HCT116 (cell line): ENCODE measurements at regions not wholly inside any gene's neighbourhood (a gene's known extent, or its start where the extent isn't known, plus 50 kb on each side); places are given as distances from the start of the nearest gene placed in this dataset.

Experiments used
- ATAC-seq: fragments of 200-7000 bp; cut with Tn5 transposase; 2 replicates; pipeline ENCODE4 v1.9.1; 2020; ENCODE audit warnings: mild to moderate bottlenecking, moderate library complexity
- BruUV-seq: library from RNA; stranded (reverse); fragments of 400-500 nt; replicated peaks from 2 replicates; lab custom pipeline; 2021; lab: Mats Ljungman, UMichigan
- CTCF ChIA-PET: fragments of 300-600 bp; sonication (Branson Sonifier 250); formaldehyde crosslinking; loops from one replicate; lab custom pipeline; 2021; ENCODE audit warnings: antibody characterized with exemption; lab: Charles Lee
- POLR2A ChIA-PET: fragments of 300-600, 350-600 bp; sonication (Branson Sonifier 250); formaldehyde crosslinking; loops from one replicate; lab custom pipeline; 2021; ENCODE audit warnings: antibody characterized with exemption; lab: Charles Lee
- RAD21 ChIA-PET, 2 experiments: fragments of 300-600 bp; sonication (Branson Sonifier 250); formaldehyde crosslinking; loops; one replicate each; lab custom pipeline; 2023; ENCODE audit warnings: low total read pairs in 2 of 2; ENCODE audit not compliant: uncharacterized antibody in 2 of 2, unreplicated experiment in 2 of 2, low non-redundant PET in 1 of 2; lab: Charles Lee
- DNase-seq: peaks from one replicate; pipeline ENCODE4 v3.0.0-alpha.2; 2010; ENCODE audit warnings: low read depth, low spot score
- H2AFZ ChIP-seq: fragments of 200-600 bp; shearing (Covaris generic), sonication (generic); 2 replicates; pipeline ENCODE4 v1.6.1; 2017; ENCODE audit warnings: low read depth, mixed run types, mixed read lengths, antibody characterized with exemption, low read length; ENCODE audit not compliant: poor library complexity, severe bottlenecking
- H3K27ac ChIP-seq: 2 replicates; pipeline ENCODE4 v1.5.1; 2012; ENCODE audit warnings: low read depth, low read length
- H3K27me3 ChIP-seq: fragments of 200-600 bp; sonication (generic); 2 replicates; pipeline ENCODE4 v1.6.1; 2016; ENCODE audit warnings: mixed run types, low read length, mixed read lengths; ENCODE audit not compliant: insufficient read depth
- H3K36me3 ChIP-seq, 2 experiments: fragments of 200-500 bp in 1 of 2; fragments of 200-600 bp in 1 of 2; sonication (Bioruptor generic) in 1 of 2; sonication (generic) in 1 of 2; 2 replicates each; pipeline versions ENCODE4 v1.5.1 to v1.6.1; 2014 to 2016; ENCODE audit warnings: low read length in 2 of 2, inconsistent platforms in 1 of 2, mixed read lengths in 1 of 2, mixed run types in 1 of 2; ENCODE audit not compliant: insufficient read depth in 2 of 2, control insufficient read depth in 1 of 2
- H3K4me1 ChIP-seq, 2 experiments: fragments of 200-600 bp in 1 of 2; sonication (generic) in 1 of 2; 2 replicates each; pipeline versions ENCODE4 v1.5.1 to v1.6.1; 2012 to 2017; ENCODE audit warnings: low read length in 2 of 2, inconsistent platforms in 1 of 2, mild to moderate bottlenecking in 1 of 2, mixed read lengths in 1 of 2, mixed run types in 1 of 2, moderate library complexity in 1 of 2; ENCODE audit not compliant: insufficient read depth in 2 of 2, control insufficient read depth in 1 of 2
- H3K4me2 ChIP-seq: fragments of 200-600 bp; sonication (generic); 2 replicates; pipeline ENCODE4 v1.6.1; 2017; ENCODE audit warnings: mixed run types, low read length, mixed read lengths
- H3K4me3 ChIP-seq, 2 experiments: fragments of 200-600 bp in 1 of 2; sonication (generic) in 1 of 2; replicated peaks in 1 of 2; 2 replicates each; pipeline ENCODE4 v1.5.1; 2011 to 2016; ENCODE audit warnings: low read length in 2 of 2, control low read depth in 1 of 2, low read depth in 1 of 2, mild to moderate bottlenecking in 1 of 2, mixed read lengths in 1 of 2, mixed run types in 1 of 2
- H3K79me2 ChIP-seq: fragments of 200-600 bp; sonication (generic); 2 replicates; pipeline ENCODE4 v1.6.1; 2017; ENCODE audit warnings: mild to moderate bottlenecking, mixed run types, low read length, moderate library complexity, mixed read lengths; ENCODE audit not compliant: insufficient read depth
- H3K9ac ChIP-seq: fragments of 200-600 bp; sonication (generic); 2 replicates; pipeline ENCODE4 v1.6.1; 2016; ENCODE audit warnings: low read length, mixed read lengths
- H3K9me2 ChIP-seq: fragments of 200-600 bp; sonication (generic), shearing (Covaris generic); 2 replicates; pipeline ENCODE4 v1.6.1; 2017; ENCODE audit warnings: mixed run types, mild to moderate bottlenecking, moderate library complexity; ENCODE audit not compliant: insufficient read depth
- H3K9me3 ChIP-seq, 2 experiments: fragments of 200-500 bp in 1 of 2; fragments of 200-600 bp in 1 of 2; sonication (Bioruptor generic) in 1 of 2; sonication (generic) in 1 of 2; 2 replicates each; pipeline ENCODE4 v1.6.1; 2014 to 2017; ENCODE audit warnings: low read length in 2 of 2, mixed read lengths in 2 of 2, inconsistent platforms in 1 of 2, low read depth in 1 of 2, mild to moderate bottlenecking in 1 of 2, mixed run types in 1 of 2, moderate library complexity in 1 of 2; ENCODE audit not compliant: control insufficient read depth in 1 of 2, insufficient read depth in 1 of 2
- H4K20me1 ChIP-seq: fragments of 200-600 bp; sonication (generic), shearing (Covaris generic); 2 replicates; pipeline ENCODE4 v1.6.1; 2017; ENCODE audit warnings: mixed run types, mild to moderate bottlenecking, moderate library complexity; ENCODE audit not compliant: insufficient read depth
- CBX3 ChIP-seq: IDR thresholded peaks from 2 replicates; pipeline ENCODE4 v1.6.1; 2012; ENCODE audit warnings: low read depth
- EZH2 ChIP-seq: fragments of 200-600 bp; sonication (generic); IDR thresholded peaks from 2 replicates; pipeline ENCODE4 v1.6.1; 2017; ENCODE audit warnings: antibody characterized with exemption, mixed run types
- POLR2A ChIP-seq: IDR thresholded peaks from 2 replicates; pipeline ENCODE4 v1.7.0; 2011; ENCODE audit warnings: borderline replicate concordance; ENCODE audit not compliant: insufficient read depth, insufficient read length; ENCODE audit errors: extremely low read depth
- POLR2AphosphoS5 ChIP-seq: IDR thresholded peaks from 2 replicates; pipeline ENCODE4 v1.6.1; 2011; ENCODE audit warnings: mild to moderate bottlenecking, low read depth, low read length, moderate library complexity
- SIN3A ChIP-seq: IDR thresholded peaks from 2 replicates; pipeline ENCODE4 v1.6.1; 2012; ENCODE audit warnings: low read depth
- SP1 ChIP-seq: IDR thresholded peaks from 2 replicates; pipeline ENCODE4 v1.6.1; 2012; ENCODE audit warnings: low read depth
- SRF ChIP-seq: IDR thresholded peaks from 2 replicates; pipeline ENCODE4 v1.6.1; 2012; ENCODE audit warnings: low read depth
- ZFX ChIP-seq: fragments of 450-650 bp; IDR thresholded peaks from 2 replicates; pipeline ENCODE4 v1.6.1; 2017
- intact Hi-C: fragments of 100-400 bp; cut with micrococcal nuclease; formaldehyde crosslinking; loops from 2 replicates; pipeline ENCODE4 v1.10.0; 2022
- TF ChIP-seq, protein P1 (sequence below): IDR thresholded peaks from 2 replicates; pipeline ENCODE4 v1.6.1; 2012; ENCODE audit warnings: low read depth
- TF ChIP-seq, protein P2 (sequence below): IDR thresholded peaks from 2 replicates; pipeline ENCODE4 v1.6.1; 2011; ENCODE audit warnings: mild to moderate bottlenecking, low read length, moderate library complexity; ENCODE audit not compliant: insufficient replicate concordance; ENCODE audit errors: extremely low read depth

- ChIA-PET RAD21 (no interaction called here), POLR2A (no interaction called here), CTCF (no interaction called here)
- no peak overlapping the region for H3K27ac ChIP-seq
- intact Hi-C loops = no loop called here
- no peak overlapping the region for H3K4me3 ChIP-seq
- no peaks in the 10 kb centered on the region for H3K79me2 ChIP-seq
- no peak overlapping the region for H3K4me2 ChIP-seq
- DNase-seq = no peak
- no peaks in the 10 kb centered on the region for H3K36me3 ChIP-seq
- peaks cover 0 to 4% of the 10 kb centered on the region in 2 experiments; a peak in 1 of 4 replicates for H3K9me3 ChIP-seq
- BruUV-seq = no TSS peak
- ATAC-seq = no peak
- no peaks in the 10 kb centered on the region for H3K4me1 ChIP-seq
- no peaks in the 10 kb centered on the region for H3K9me2 ChIP-seq
- no peak overlapping the region for H2AFZ ChIP-seq
- no peaks in the 10 kb centered on the region for H3K27me3 ChIP-seq
- no peaks in the 10 kb centered on the region for H4K20me1 ChIP-seq
- TF ChIP-seq SRF (no peak), EZH2 (no peak), SP1 (no peak), SIN3A (no peak), POLR2A (no peak), POLR2AphosphoS5 (no peak), ZFX (no peak), CBX3 (no peak)
- TF ChIP-seq, protein P1, sequence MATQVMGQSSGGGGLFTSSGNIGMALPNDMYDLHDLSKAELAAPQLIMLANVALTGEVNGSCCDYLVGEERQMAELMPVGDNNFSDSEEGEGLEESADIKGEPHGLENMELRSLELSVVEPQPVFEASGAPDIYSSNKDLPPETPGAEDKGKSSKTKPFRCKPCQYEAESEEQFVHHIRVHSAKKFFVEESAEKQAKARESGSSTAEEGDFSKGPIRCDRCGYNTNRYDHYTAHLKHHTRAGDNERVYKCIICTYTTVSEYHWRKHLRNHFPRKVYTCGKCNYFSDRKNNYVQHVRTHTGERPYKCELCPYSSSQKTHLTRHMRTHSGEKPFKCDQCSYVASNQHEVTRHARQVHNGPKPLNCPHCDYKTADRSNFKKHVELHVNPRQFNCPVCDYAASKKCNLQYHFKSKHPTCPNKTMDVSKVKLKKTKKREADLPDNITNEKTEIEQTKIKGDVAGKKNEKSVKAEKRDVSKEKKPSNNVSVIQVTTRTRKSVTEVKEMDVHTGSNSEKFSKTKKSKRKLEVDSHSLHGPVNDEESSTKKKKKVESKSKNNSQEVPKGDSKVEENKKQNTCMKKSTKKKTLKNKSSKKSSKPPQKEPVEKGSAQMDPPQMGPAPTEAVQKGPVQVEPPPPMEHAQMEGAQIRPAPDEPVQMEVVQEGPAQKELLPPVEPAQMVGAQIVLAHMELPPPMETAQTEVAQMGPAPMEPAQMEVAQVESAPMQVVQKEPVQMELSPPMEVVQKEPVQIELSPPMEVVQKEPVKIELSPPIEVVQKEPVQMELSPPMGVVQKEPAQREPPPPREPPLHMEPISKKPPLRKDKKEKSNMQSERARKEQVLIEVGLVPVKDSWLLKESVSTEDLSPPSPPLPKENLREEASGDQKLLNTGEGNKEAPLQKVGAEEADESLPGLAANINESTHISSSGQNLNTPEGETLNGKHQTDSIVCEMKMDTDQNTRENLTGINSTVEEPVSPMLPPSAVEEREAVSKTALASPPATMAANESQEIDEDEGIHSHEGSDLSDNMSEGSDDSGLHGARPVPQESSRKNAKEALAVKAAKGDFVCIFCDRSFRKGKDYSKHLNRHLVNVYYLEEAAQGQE = no peak
- TF ChIP-seq, protein P2, sequence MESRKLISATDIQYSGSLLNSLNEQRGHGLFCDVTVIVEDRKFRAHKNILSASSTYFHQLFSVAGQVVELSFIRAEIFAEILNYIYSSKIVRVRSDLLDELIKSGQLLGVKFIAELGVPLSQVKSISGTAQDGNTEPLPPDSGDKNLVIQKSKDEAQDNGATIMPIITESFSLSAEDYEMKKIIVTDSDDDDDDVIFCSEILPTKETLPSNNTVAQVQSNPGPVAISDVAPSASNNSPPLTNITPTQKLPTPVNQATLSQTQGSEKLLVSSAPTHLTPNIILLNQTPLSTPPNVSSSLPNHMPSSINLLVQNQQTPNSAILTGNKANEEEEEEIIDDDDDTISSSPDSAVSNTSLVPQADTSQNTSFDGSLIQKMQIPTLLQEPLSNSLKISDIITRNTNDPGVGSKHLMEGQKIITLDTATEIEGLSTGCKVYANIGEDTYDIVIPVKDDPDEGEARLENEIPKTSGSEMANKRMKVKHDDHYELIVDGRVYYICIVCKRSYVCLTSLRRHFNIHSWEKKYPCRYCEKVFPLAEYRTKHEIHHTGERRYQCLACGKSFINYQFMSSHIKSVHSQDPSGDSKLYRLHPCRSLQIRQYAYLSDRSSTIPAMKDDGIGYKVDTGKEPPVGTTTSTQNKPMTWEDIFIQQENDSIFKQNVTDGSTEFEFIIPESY = no peak
- no peak overlapping the region for H3K9ac ChIP-seq
These were observed 169.3 kb upstream of the TENM4 start for GRCh38 chr11:79610139-79610538.
